Activated CD4-positive, alpha-beta T cell treated with anti-CD3 and anti-CD28 coated beads, Interleukin-2, amount 10 ng/mL, durations not matched to agents 7 days and 5 days (primary cell): ENCODE measurements at regions not wholly inside any gene's neighbourhood (a gene's known extent, or its start where the extent isn't known, plus 50 kb on each side); places are given as distances from the start of the nearest gene placed in this dataset.
"Not testable (repeated sequence)": the region's sequence is repeated elsewhere in the genome, so short reads cannot be mapped to it uniquely, and the experiment has no call there.

Source experiments
- CTCF ChIA-PET: fragments of 350-600 bp; sonication (Branson Sonifier 250); formaldehyde crosslinking; loops from one replicate; lab custom pipeline; 2021; ENCODE audit warnings: antibody characterized with exemption; lab: Charles Lee
- POLR2A ChIA-PET: fragments of 350-600 bp; sonication (Branson Sonifier 250); formaldehyde crosslinking; loops from one replicate; lab custom pipeline; 2021; ENCODE audit warnings: antibody characterized with exemption; lab: Charles Lee
- DNase-seq: peaks from one replicate; pipeline ENCODE4 v3.0.0-alpha.2; 2020
- H3K27ac Mint-ChIP-seq: one replicate; pipeline ENCODE4 v1.8.0; 2021; ENCODE audit warnings: mild to moderate bottlenecking, moderate library complexity, mixed read lengths
- H3K27me3 Mint-ChIP-seq: one replicate; pipeline ENCODE4 v1.8.0; 2021; ENCODE audit warnings: mixed read lengths
- H3K36me3 Mint-ChIP-seq: one replicate; pipeline ENCODE4 v1.8.0; 2021; ENCODE audit warnings: low read depth, mixed read lengths
- H3K4me1 Mint-ChIP-seq: one replicate; pipeline ENCODE4 v1.8.0; 2021; ENCODE audit warnings: mixed read lengths
- H3K4me3 Mint-ChIP-seq: one replicate; pipeline ENCODE4 v1.8.0; 2021; ENCODE audit warnings: mild to moderate bottlenecking, moderate library complexity, mixed read lengths
- H3K9me3 Mint-ChIP-seq: one replicate; pipeline ENCODE4 v1.8.0; 2021; ENCODE audit warnings: mixed read lengths

DNA sequence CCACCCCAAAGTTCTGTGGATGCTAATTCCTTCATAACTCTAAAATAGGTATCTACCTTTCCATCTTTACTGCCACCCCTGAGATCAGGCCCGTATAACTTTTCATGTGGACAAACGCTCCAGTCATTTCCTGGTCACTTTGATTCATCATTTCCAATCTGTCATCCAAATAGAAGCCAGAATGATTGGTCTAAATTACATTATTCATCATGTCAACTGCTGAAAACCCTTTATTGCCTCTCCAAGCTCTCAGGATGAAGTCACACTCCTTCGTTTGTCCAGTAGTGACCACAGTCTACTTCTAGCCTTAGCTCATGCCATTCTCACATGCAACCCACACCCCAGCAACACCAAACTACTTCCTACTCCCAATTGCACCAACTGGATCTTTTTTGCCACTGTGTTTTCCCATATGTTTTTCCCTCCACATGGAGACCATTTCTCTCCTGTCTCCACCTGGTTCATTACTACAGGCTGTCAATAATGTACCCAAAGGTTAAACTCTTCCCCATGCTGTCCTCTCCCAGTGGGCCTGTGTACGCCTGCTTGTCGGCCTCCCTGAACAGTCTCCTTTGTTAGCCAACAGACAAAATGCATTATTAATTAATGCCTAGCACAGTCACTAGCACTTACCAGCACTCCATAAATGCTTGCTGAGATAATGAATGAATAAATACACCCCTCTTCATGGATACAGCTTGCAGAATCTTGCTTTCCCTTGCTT, 382.6 kb upstream of the NOCT start:
- CTCF ChIA-PET, result no interaction called here
- H3K27ac Mint-ChIP-seq, result no peak overlapping the region
- H3K4me3 Mint-ChIP-seq, result no peak overlapping the region

DNA sequence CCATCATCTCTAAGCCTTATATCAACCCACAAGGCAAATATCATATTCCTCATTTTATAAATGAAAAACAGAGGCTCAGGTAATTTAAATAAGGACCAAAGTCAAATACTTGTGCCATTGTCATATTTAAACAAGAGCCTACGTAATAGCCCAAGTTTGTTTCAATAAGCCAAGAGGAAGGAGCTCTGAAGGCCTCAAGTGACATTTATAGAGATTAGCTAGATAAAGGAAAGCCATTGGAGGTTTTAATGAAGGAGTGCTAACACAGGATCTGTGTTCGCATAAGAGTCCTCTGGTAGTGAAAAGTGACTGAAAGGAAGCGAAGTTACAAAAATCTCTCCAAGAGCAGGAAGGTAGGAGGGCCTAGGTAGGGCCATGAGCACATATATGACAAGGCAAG, 384.9 kb upstream of the NOCT start:
- POLR2A ChIA-PET, result no interaction called here
- Mint-ChIP-seq H3K27ac (no peak overlapping the region), H3K9me3 (no peaks in the 10 kb centered on the region), H3K27me3 (peaks cover 3% of the 10 kb centered on the region), H3K36me3 (no peaks in the 10 kb centered on the region), H3K4me3 (no peak overlapping the region), H3K4me1 (no peaks in the 10 kb centered on the region)
- CTCF ChIA-PET, result interaction anchor here (0.5 to 1.2 kb wide), 3 partner anchors 17 to 383 kb away, joined by 3 to 4 read pairs (median 3); no protein-coding TSS in a partner anchor
- DNase-seq, result no peak

More for the DNA sequence above, 382.6 kb upstream of the NOCT start:
- no peaks in the 10 kb centered on the region for H3K9me3 Mint-ChIP-seq
- H3K4me1 Mint-ChIP-seq, result no peaks in the 10 kb centered on the region
- H3K27me3 Mint-ChIP-seq, result peaks cover 3% of the 10 kb centered on the region
- no peak for DNase-seq
- POLR2A ChIA-PET, result no interaction called here
- no peaks in the 10 kb centered on the region for H3K36me3 Mint-ChIP-seq

DNA sequence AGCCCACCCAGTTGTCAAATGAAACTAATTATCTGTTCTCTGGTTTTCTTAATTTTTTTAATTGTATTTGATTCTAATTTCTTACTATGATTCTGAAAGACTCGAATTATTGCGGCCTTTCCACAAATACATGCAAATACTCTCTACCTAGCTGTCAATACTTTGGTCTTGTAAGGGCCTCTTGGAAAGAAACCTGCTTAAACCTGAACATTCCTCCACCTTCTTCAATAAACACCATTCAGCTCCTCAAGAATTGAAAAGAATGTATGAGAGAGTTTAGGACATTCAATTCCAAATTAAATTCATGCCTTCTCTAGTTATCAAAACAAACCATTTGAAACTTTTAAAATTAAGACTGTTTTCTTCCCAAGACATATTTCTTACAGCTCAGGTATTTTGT, 385.9 kb upstream of the NOCT start:
- Mint-ChIP-seq H3K4me3 (no peak overlapping the region), H3K4me1 (no peaks in the 10 kb centered on the region), H3K9me3 (no peaks in the 10 kb centered on the region), H3K27ac (no peak overlapping the region), H3K36me3 (no peaks in the 10 kb centered on the region), H3K27me3 (peaks cover 3% of the 10 kb centered on the region)
- POLR2A ChIA-PET, result no interaction called here
- no peak for DNase-seq
- CTCF ChIA-PET, result no interaction called here

DNA sequence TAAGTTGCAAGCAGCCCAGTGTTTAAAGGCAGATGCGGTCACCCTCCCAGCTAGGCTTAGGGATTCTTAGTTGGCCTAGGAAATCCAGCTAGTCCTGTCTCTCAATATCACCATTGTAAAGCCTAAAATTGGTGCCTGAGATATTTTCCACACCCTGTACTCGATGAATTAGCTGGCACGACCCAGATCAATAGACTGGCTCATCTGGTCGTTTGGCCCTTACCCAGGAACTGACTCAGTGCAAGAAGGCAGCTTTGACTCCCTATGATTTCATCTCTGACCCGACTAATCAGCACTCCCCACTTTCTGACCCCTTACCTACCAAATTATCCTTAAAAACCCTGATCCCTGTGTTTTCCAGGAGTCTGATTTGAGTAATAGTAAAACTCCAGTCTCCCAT, 384.9 kb upstream of the SLC7A11 start:
- no peak overlapping the region for H3K27ac Mint-ChIP-seq
- no peaks in the 10 kb centered on the region for H3K4me1 Mint-ChIP-seq
- no peaks in the 10 kb centered on the region for H3K9me3 Mint-ChIP-seq
- CTCF ChIA-PET, result no interaction called here
- no peak overlapping the region for H3K4me3 Mint-ChIP-seq
- no peak for DNase-seq
- POLR2A ChIA-PET, result interaction anchor here (0.6 kb wide), 1 partner anchor 221 kb away, joined by 7 read pairs; no protein-coding TSS in a partner anchor
- peaks cover 3% of the 10 kb centered on the region for H3K27me3 Mint-ChIP-seq
- no peaks in the 10 kb centered on the region for H3K36me3 Mint-ChIP-seq

DNA sequence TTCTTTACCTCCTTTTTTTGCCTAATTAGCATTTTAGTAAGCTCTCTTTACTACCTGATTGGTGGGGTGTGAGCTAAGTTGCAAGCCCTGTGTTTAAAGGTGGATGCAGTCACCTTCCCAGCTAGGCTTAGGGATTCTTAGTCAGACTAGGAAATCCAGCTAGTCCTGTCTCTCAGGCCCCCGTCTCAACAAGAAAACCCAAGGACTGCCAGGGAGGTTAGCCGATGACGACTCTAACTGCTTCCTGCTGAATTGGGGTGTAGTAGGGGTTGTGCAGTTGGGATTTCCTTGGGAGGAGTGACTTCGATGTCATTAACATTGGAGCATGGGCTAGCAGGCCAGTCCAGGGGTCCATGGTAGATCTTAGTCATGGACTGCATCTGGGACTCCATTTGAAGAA, 380.2 kb upstream of the SLC7A11 start:
- H3K9me3 Mint-ChIP-seq, H3K27ac Mint-ChIP-seq, H3K4me3 Mint-ChIP-seq, POLR2A ChIA-PET, H3K36me3 Mint-ChIP-seq, H3K27me3 Mint-ChIP-seq, CTCF ChIA-PET, H3K4me1 Mint-ChIP-seq, DNase-seq: not testable (repeated sequence)

DNA sequence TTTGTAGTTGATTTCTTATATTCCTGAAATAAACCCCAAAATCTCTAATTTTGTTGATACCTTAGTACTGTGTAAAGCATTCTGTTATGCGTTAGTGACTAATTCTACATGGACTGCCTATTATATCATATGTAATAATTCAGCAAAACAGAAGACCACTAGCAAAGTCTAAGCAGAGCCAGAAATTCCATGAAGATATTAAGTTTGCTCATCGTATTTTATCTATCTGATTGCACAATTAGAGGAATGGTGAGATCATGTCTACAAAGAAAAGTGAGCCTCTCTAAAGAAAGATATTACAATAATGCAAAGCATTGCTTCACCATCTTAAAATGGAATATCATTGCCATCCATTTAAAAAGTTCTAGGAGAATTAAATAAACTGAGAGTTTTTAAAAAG, 374.6 kb upstream of the SLC7A11 start:
- H3K4me1 Mint-ChIP-seq, result no peaks in the 10 kb centered on the region
- H3K36me3 Mint-ChIP-seq, result no peaks in the 10 kb centered on the region
- ChIA-PET CTCF (no interaction called here), POLR2A (no interaction called here)
- no peak overlapping the region for H3K27ac Mint-ChIP-seq
- no peak for DNase-seq
- H3K4me3 Mint-ChIP-seq, result no peak overlapping the region
- H3K27me3 Mint-ChIP-seq, result no peaks in the 10 kb centered on the region
- no peaks in the 10 kb centered on the region for H3K9me3 Mint-ChIP-seq

DNA sequence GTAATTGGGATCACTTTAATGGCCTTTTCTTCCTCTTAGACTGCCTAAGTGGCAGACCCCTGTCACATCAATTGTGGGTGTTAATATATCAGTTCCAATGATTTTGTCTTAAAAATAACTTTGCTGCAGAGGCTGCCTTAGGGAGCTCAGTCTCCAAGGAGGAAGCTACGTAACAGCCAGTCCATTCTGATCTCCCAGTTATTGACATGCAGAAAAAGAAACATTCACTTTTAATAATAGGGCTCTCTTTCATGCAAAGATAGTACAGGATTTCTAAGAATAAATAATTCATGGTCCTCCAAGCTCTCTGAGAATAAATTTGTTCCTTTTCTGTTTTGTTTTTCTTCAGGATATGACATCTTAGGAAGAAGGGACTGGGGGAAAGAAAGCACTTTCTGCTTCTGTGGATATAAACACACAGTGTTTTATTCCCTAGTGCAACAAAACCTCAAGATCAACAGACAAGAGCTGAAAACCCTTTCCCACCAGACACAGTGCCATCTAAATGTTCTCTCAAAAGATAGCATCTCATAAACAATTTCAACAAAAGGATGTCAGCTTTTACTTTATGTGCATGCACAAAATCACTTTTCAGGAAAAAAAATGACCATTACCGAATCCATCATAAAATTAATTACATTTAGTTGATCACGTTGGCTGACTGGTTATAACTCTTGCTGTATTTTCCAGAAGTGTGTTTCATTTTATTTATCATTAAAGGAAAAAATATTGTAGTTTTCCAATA, 372.4 kb upstream of the SLC7A11 start:
- no peak for DNase-seq
- ChIA-PET POLR2A (no interaction called here), CTCF (interaction anchor here (1.6 kb wide), 1 partner anchor 17 kb away, joined by 3 read pairs; no protein-coding TSS in a partner anchor)
- H3K27ac Mint-ChIP-seq, result no peak overlapping the region
- H3K9me3 Mint-ChIP-seq, result no peaks in the 10 kb centered on the region
- no peak overlapping the region for H3K4me3 Mint-ChIP-seq
- no peaks in the 10 kb centered on the region for H3K36me3 Mint-ChIP-seq
- H3K4me1 Mint-ChIP-seq, result no peaks in the 10 kb centered on the region
- H3K27me3 Mint-ChIP-seq, result no peaks in the 10 kb centered on the region

DNA sequence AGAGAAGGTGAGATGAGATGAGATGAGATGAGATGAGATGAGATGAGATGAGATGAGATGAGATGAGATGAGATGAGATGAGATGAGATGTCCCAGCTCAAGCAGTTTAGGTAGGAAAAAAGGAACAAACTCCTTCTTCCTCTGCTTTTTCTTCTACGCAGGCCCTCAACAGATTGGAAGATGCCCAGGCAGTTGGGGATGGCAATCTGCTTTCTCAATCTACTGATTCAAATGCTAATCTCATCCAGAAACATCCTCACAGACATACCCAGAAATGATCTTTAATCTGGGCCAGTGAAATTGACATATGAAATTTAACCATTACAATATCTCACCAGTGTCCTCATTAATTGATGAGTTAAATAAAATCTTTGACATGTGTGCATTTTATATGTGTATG, 370.3 kb upstream of the SLC7A11 start:
- H3K27me3 Mint-ChIP-seq, result no peaks in the 10 kb centered on the region
- no peaks in the 10 kb centered on the region for H3K9me3 Mint-ChIP-seq
- no peaks in the 10 kb centered on the region for H3K36me3 Mint-ChIP-seq
- H3K4me3 Mint-ChIP-seq, result no peak overlapping the region
- POLR2A ChIA-PET, result no interaction called here
- CTCF ChIA-PET, result no interaction called here
- no peaks in the 10 kb centered on the region for H3K4me1 Mint-ChIP-seq
- no peak overlapping the region for H3K27ac Mint-ChIP-seq
- no peak for DNase-seq

DNA sequence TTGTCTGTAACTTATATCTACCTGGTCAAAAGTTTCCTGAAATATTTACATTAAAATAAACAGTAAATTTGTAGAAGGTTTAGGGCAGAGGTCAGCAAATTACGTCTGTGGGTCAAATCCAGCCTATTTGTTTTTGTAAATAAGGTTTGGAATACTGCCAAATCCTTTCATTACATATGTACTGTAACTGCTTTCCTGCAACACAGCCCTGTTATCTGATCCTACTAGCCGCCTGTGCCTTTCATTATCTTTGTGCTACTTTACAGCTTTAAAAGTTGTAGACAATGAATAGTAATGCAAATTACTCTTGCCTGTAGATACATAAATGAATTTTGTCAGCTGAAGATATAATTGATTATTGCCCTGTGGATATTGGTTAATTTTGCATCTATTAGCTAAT, 369.6 kb upstream of the SLC7A11 start:
- POLR2A ChIA-PET, result no interaction called here
- H3K4me3 Mint-ChIP-seq, result no peak overlapping the region
- no peaks in the 10 kb centered on the region for H3K9me3 Mint-ChIP-seq
- H3K36me3 Mint-ChIP-seq, result no peaks in the 10 kb centered on the region
- no peaks in the 10 kb centered on the region for H3K4me1 Mint-ChIP-seq
- H3K27ac Mint-ChIP-seq, result no peak overlapping the region
- DNase-seq, result no peak
- H3K27me3 Mint-ChIP-seq, result no peaks in the 10 kb centered on the region
- CTCF ChIA-PET, result no interaction called here

DNA sequence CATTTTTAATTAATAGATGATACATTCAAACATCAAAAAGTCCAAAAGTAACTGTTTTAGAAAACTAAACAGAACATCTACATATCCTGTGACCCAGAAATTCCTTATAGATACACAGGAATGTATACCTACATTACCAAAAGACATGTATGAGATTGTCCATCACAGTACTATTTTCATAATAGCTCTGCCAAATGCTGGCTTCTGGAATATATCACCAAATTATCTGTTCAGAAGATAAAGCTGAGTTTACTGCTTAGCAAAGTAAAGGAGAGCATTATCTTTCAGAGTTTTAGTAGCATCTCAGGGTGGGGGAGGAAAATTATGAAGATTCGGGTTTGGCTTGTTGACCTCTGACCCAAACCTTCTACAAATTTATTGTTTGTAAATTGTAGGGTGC, 368.9 kb upstream of the SLC7A11 start:
- Mint-ChIP-seq H3K36me3 (no peaks in the 10 kb centered on the region), H3K4me3 (no peak overlapping the region), H3K27ac (no peak overlapping the region), H3K27me3 (no peaks in the 10 kb centered on the region), H3K4me1 (no peaks in the 10 kb centered on the region), H3K9me3 (no peaks in the 10 kb centered on the region)
- ChIA-PET POLR2A (no interaction called here), CTCF (no interaction called here)
- DNase-seq, result no peak

DNA sequence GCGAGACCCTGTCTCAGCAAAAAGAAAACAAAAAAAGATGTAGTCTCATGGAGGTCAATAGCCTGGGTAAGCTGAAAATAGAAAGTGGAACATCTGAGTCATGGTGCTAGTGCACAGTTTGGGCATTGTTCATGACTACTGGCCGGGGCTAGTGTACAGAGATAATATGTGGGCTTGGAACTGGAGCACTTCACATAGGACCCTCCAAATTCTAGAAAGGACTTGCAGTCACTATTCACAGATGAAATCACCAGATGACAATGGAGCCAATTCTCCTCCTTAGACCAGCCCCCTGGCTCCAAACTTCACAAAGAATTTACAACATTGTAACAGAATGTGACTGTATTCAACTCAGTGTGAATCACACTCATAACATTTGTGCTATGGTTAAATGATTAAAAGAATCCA, 367.8 kb upstream of the SLC7A11 start:
- no peak for DNase-seq
- Mint-ChIP-seq H3K9me3 (no peaks in the 10 kb centered on the region), H3K4me1 (no peaks in the 10 kb centered on the region), H3K4me3 (no peak overlapping the region), H3K27me3 (no peaks in the 10 kb centered on the region), H3K36me3 (no peaks in the 10 kb centered on the region), H3K27ac (no peak overlapping the region)
- ChIA-PET POLR2A (no interaction called here), CTCF (no interaction called here)

DNA sequence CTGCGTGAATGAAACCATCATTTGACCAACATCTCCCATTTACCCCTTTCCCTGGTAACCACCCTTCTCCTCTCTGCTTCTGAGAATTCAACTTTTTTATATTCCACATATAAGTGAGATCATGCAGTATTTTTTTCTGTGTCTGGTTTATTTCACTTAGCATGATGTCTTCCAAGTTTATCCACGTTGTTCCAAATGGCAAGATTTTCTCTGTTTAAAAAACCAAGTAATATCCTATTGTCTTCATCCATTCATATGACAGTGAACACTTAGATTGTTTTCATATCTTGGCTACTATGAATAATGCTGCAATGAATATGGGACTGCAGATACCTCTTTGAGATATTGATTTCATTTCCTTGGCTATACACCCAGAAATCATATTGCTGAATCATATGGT, 362.4 kb upstream of the SLC7A11 start:
- ChIA-PET POLR2A (interaction anchor here (0.7 kb wide), 1 partner anchor 55 kb away, joined by 3 read pairs; no protein-coding TSS in a partner anchor), CTCF (no interaction called here)
- no peaks in the 10 kb centered on the region for H3K9me3 Mint-ChIP-seq
- DNase-seq, result no peak
- H3K4me3 Mint-ChIP-seq, result no peak overlapping the region
- no peaks in the 10 kb centered on the region for H3K4me1 Mint-ChIP-seq
- H3K36me3 Mint-ChIP-seq, result no peaks in the 10 kb centered on the region
- H3K27ac Mint-ChIP-seq, result no peak overlapping the region
- no peaks in the 10 kb centered on the region for H3K27me3 Mint-ChIP-seq

DNA sequence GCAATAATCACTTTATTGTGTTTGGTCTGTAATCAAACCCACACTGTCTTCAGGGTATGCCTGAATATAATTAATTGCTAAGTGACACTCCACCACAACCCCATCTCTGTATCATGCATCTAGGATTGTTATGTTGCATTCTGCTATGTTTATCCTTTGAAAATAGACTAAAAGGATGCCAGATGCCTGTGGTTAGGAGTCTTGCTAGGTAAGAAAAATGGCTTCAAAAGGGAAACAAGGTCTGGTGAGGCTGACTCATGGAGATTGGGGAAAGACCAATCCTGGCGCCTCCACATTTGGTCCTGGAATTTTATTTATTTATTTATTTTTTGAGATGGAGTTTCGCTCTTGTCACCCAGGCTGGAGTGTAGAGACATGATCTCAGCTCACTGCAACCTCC, 360.5 kb upstream of the SLC7A11 start:
- POLR2A ChIA-PET, result no interaction called here
- CTCF ChIA-PET, result interaction anchor here (0.6 kb wide), 1 partner anchor 458 kb away, joined by 4 read pairs; no protein-coding TSS in a partner anchor
- no peaks in the 10 kb centered on the region for H3K4me1 Mint-ChIP-seq
- H3K36me3 Mint-ChIP-seq, result no peaks in the 10 kb centered on the region
- H3K27ac Mint-ChIP-seq, result no peak overlapping the region
- no peak for DNase-seq
- H3K27me3 Mint-ChIP-seq, result no peaks in the 10 kb centered on the region
- no peak overlapping the region for H3K4me3 Mint-ChIP-seq
- H3K9me3 Mint-ChIP-seq, result no peaks in the 10 kb centered on the region
